ENCODE measurements at regions not wholly inside any gene's neighbourhood (a gene's known extent, or its start where the extent isn't known, plus 50 kb on each side); places are given as distances from the start of the nearest gene placed in this dataset.

- no peaks in the 10 kb centered on the region for H3K27me3 ChIP-seq (ENCODE audit: insufficient read depth)
- H3K4me2 ChIP-seq: no peak overlapping the region
- H3K4me3 ChIP-seq (ENCODE audit: low read depth in 2 of 2, low read length in 1 of 2): no peak overlapping the region
- H3F3A ChIP-seq (replicated peaks; ENCODE audit: insufficient read depth): no peaks in the 10 kb centered on the region
- no peak overlapping the region for H2AFZ ChIP-seq (ENCODE audit: low read depth)
- CTCF ChIA-PET: interaction anchor here (1.1 kb wide), 1 partner anchor 36 kb away, joined by 3 read pairs; no protein-coding TSS in a partner anchor
- H4K20me1 ChIP-seq (ENCODE audit: insufficient read depth): no peaks in the 10 kb centered on the region
- TF ChIP-seq PBX3 (IDR thresholded peaks at IDR 0.05) (no peak), EP300 (IDR thresholded peaks at IDR 0.05; ENCODE audit: borderline replicate concordance in 1 of 2, low read depth in 1 of 2, low read length in 1 of 2) (no peak), YY1 (IDR thresholded peaks at IDR 0.05; ENCODE audit: low read depth) (no peak), RAD21 (IDR thresholded peaks at IDR 0.05; ENCODE audit: low read length) (no peak), ELF1 (IDR thresholded peaks at IDR 0.05) (no peak), TEAD4 (IDR thresholded peaks at IDR 0.05; ENCODE audit: borderline replicate concordance, insufficient read depth) (no peak), RCOR1 (IDR thresholded peaks at IDR 0.05; ENCODE audit: low read length) (no peak), CHD2 (IDR thresholded peaks at IDR 0.05; ENCODE audit: low read length, partially characterized antibody) (no peak), RXRA (IDR thresholded peaks at IDR 0.05; ENCODE audit: borderline replicate concordance, low read depth) (no peak), NRF1 (IDR thresholded peaks at IDR 0.05; ENCODE audit: low read depth, low read length) (no peak), MXI1 (IDR thresholded peaks at IDR 0.05; ENCODE audit: low read depth, low read length) (no peak), MEF2A (IDR thresholded peaks at IDR 0.05; ENCODE audit: borderline replicate concordance, low read depth) (no peak), POLR2AphosphoS5 (IDR thresholded peaks at IDR 0.05; ENCODE audit: low read depth, low read length) (no peak), JUND (IDR thresholded peaks at IDR 0.05) (no peak), USF2 (IDR thresholded peaks at IDR 0.05; ENCODE audit: borderline replicate concordance, low read depth, low read length) (no peak)
- no peak for DNase-seq
- no peak overlapping the region for H3K9ac ChIP-seq
- H3K9me3 ChIP-seq: no peaks in the 10 kb centered on the region
- WGBS (ENCODE audit: low lambda C conversion rate): 49% methylated on average over 3 of the region's 3 CpGs
- H3K9me2 ChIP-seq: no peaks in the 10 kb centered on the region
- POLR2A ChIA-PET: no interaction called here
- H3K36me3 ChIP-seq (replicated peaks in 1 of 2; ENCODE audit: control insufficient read depth in 1 of 2, insufficient read depth in 2 of 2, low read length in 1 of 2): no peaks in the 10 kb centered on the region
- H3K4me1 ChIP-seq (ENCODE audit: control insufficient read depth in 1 of 2, insufficient read depth in 2 of 2, low read depth in 1 of 2, low read length in 1 of 2): no peaks in the 10 kb centered on the region
- H3K79me2 ChIP-seq (ENCODE audit: insufficient read depth): no peaks in the 10 kb centered on the region
- H3K27ac ChIP-seq (ENCODE audit: low read depth in 2 of 2, low read length in 1 of 2): no peak overlapping the region
Measured at GRCh38 chrX:20633451-20633850, 366.7 kb upstream of the RPS6KA3 start.

- Histone ChIP-seq H3K4me3 (ENCODE audit: low read depth in 2 of 2, low read length in 1 of 2) (no peak overlapping the region), H3K4me2 (no peak overlapping the region), H3K27ac (ENCODE audit: low read depth in 2 of 2, low read length in 1 of 2) (no peak overlapping the region), H3K36me3 (replicated peaks in 1 of 2; ENCODE audit: control insufficient read depth in 1 of 2, insufficient read depth in 2 of 2, low read length in 1 of 2) (no peaks in the 10 kb centered on the region), H3K9ac (no peak overlapping the region), H3K9me3 (no peaks in the 10 kb centered on the region), H4K20me1 (ENCODE audit: insufficient read depth) (no peaks in the 10 kb centered on the region), H3K27me3 (ENCODE audit: insufficient read depth) (no peaks in the 10 kb centered on the region), H3K4me1 (ENCODE audit: control insufficient read depth in 1 of 2, insufficient read depth in 2 of 2, low read depth in 1 of 2, low read length in 1 of 2) (no peaks in the 10 kb centered on the region), H3F3A (replicated peaks; ENCODE audit: insufficient read depth) (no peaks in the 10 kb centered on the region), H2AFZ (ENCODE audit: low read depth) (no peak overlapping the region), H3K79me2 (ENCODE audit: insufficient read depth) (no peaks in the 10 kb centered on the region), H3K9me2 (no peaks in the 10 kb centered on the region)
- DNase-seq: no peak
- WGBS (ENCODE audit: low lambda C conversion rate): 27% methylated on average over 2 of the region's 2 CpGs
- CTCF ChIA-PET: no interaction called here
- POLR2A ChIA-PET: no interaction called here
- TF ChIP-seq RXRA (IDR thresholded peaks at IDR 0.05; ENCODE audit: borderline replicate concordance, low read depth): no peak
- no peak for TF ChIP-seq TAF1 (IDR thresholded peaks at IDR 0.05; ENCODE audit: borderline replicate concordance, low read depth, low read length)
- TF ChIP-seq ZBTB33 (IDR thresholded peaks at IDR 0.05; ENCODE audit: borderline replicate concordance, low read depth): no peak
- TF ChIP-seq MXI1 (IDR thresholded peaks at IDR 0.05; ENCODE audit: low read depth, low read length): no peak
- TF ChIP-seq FOXJ3 (CRISPR knock-in tag; IDR thresholded peaks at IDR 0.05): no peak
- TF ChIP-seq CTCF (IDR thresholded peaks at IDR 0.05): no peak
- no peak for TF ChIP-seq REST (IDR thresholded peaks at IDR 0.05; ENCODE audit: low read depth, low read length)
- no peak for TF ChIP-seq MEF2A (IDR thresholded peaks at IDR 0.05; ENCODE audit: borderline replicate concordance, low read depth)
Measured at GRCh38 chrX:20623448-20623847, 356.7 kb upstream of the RPS6KA3 start.
